ENCODE measurements at regions not wholly inside any gene's neighbourhood (a gene's known extent, or its start where the extent isn't known, plus 50 kb on each side); places are given as distances from the start of the nearest gene placed in this dataset.

DNA sequence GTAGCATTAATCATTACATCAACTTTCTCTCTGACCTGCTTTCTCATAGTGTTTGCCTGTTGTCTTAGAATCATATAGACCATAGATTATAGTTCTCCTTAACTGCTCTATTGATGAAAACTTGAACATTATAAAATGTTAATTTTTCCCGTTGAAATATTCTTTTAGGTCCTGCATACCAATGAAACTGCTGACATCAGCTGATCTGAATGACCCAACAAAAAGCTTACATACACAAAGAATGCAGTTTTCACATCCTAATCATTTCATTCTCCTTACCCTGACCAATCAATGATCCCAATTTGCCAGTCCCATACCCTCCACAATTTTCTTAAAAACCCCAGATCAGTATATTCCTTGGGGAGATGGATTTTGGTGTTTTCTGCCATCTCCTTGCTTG, 302.9 kb upstream of the MBL2 start:
- TF ChIP-seq, protein P1, sequence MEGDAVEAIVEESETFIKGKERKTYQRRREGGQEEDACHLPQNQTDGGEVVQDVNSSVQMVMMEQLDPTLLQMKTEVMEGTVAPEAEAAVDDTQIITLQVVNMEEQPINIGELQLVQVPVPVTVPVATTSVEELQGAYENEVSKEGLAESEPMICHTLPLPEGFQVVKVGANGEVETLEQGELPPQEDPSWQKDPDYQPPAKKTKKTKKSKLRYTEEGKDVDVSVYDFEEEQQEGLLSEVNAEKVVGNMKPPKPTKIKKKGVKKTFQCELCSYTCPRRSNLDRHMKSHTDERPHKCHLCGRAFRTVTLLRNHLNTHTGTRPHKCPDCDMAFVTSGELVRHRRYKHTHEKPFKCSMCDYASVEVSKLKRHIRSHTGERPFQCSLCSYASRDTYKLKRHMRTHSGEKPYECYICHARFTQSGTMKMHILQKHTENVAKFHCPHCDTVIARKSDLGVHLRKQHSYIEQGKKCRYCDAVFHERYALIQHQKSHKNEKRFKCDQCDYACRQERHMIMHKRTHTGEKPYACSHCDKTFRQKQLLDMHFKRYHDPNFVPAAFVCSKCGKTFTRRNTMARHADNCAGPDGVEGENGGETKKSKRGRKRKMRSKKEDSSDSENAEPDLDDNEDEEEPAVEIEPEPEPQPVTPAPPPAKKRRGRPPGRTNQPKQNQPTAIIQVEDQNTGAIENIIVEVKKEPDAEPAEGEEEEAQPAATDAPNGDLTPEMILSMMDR (IDR thresholded peaks at IDR 0.05), result no peak
- TF ChIP-seq POLR2A (IDR thresholded peaks at IDR 0.05), result no peak

Measured in heart left ventricle (tissue), 13 donors.